HG02763 (cell line): ENCODE measurements at regions not wholly inside any gene's neighbourhood (a gene's known extent, or its start where the extent isn't known, plus 50 kb on each side); places are given as distances from the start of the nearest gene placed in this dataset.
"Not testable (repeated sequence)": the region's sequence is repeated elsewhere in the genome, so short reads cannot be mapped to it uniquely, and the experiment has no call there.

Experiments
- ATAC-seq: cut with Tn5 transposase; IDR thresholded peaks from one replicate; pipeline ENCODE4 v1.9.1; 2021; ENCODE audit warnings: mild to moderate bottlenecking, moderate library complexity; ENCODE audit not compliant: unreplicated experiment

- ATAC-seq: no peak
These were observed 106.4 kb downstream of the MINAR1 start for GRCh38 chr15:79538527-79538926.

GRCh38 chr15:79539401-79539800 is 107.3 kb downstream of the MINAR1 start:
- ATAC-seq: no peak

- ATAC-seq: no peak
These were observed 108.4 kb downstream of the MINAR1 start for GRCh38 chr15:79540551-79540950.

GRCh38 chr15:79541196-79541595 is 109.1 kb downstream of the MINAR1 start:
- ATAC-seq: no peak

- ATAC-seq: no peak
These were observed 111.0 kb downstream of the MINAR1 start for GRCh38 chr15:79543097-79543496.

GRCh38 chr15:79549196-79549595 is 117.1 kb downstream of the MINAR1 start:
- no peak for ATAC-seq

GRCh38 chr15:79560384-79560783 is 128.2 kb downstream of the MINAR1 start:
- ATAC-seq: no peak

GRCh38 chr15:79561982-79562381 is 129.8 kb downstream of the MINAR1 start:
- ATAC-seq: no peak

- ATAC-seq: no peak
These were observed 130.3 kb downstream of the MINAR1 start for GRCh38 chr15:79562403-79562815.

GRCh38 chr15:79562899-79563298 is 130.8 kb downstream of the MINAR1 start:
- no peak for ATAC-seq

- no peak for ATAC-seq
These were observed 137.9 kb downstream of the MINAR1 start for GRCh38 chr15:79570004-79570403.

- no peak for ATAC-seq
These were observed 140.7 kb downstream of the MINAR1 start for GRCh38 chr15:79572691-79573404.

GRCh38 chr15:79574431-79575273 is 142.5 kb downstream of the MINAR1 start:
- not testable (repeated sequence) for ATAC-seq

GRCh38 chr15:79582650-79583049 is 150.5 kb downstream of the MINAR1 start:
- no peak for ATAC-seq

GRCh38 chr15:79592126-79592525 is 160.0 kb downstream of the MINAR1 start:
- no peak for ATAC-seq

GRCh38 chr15:79593119-79593869 is 161.2 kb downstream of the MINAR1 start:
- ATAC-seq: no peak

- ATAC-seq: no peak
These were observed 163.2 kb downstream of the MINAR1 start for GRCh38 chr15:79595306-79595705.

- ATAC-seq: peak; percentile 86
These were observed 164.0 kb downstream of the MINAR1 start for GRCh38 chr15:79595995-79596622.

GRCh38 chr15:79598639-79599038 is 166.5 kb downstream of the MINAR1 start:
- ATAC-seq: no peak

- no peak for ATAC-seq
These were observed 169.4 kb downstream of the MINAR1 start for GRCh38 chr15:79601405-79602086.
